ENCODE measurements at regions not wholly inside any gene's neighbourhood (a gene's known extent, or its start where the extent isn't known, plus 50 kb on each side); places are given as distances from the start of the nearest gene placed in this dataset.

- H3K27ac Mint-ChIP-seq, result 0 out of 2 replicates have a peak overlapping the region, but pooled peaks have one; percentile 12
- Histone ChIP-seq H3K4me1 (ENCODE audit: insufficient read depth) (no peaks in the 10 kb centered on the region), H3K36me3 (ENCODE audit: insufficient read depth) (no peaks in the 10 kb centered on the region), H3K27ac (ENCODE audit: low read depth) (no peak overlapping the region), H2AFZ (peak overlapping the region; percentile 16; the same call in 1 of the 2 replicates), H3K79me2 (replicated peaks; ENCODE audit: insufficient read depth) (no peaks in the 10 kb centered on the region), H3F3A (replicated peaks; ENCODE audit: low read depth) (no peaks in the 10 kb centered on the region), H3K9me2 (ENCODE audit: insufficient read depth) (peaks cover 5% of the 10 kb centered on the region; the same call in 1 of the 2 replicates), H3K27me3 (ENCODE audit: insufficient read depth) (no peaks in the 10 kb centered on the region), H3K4me2 (no peak overlapping the region), H4K20me1 (replicated peaks; ENCODE audit: insufficient read depth) (no peaks in the 10 kb centered on the region), H3K4me3 (no peak overlapping the region)
- no peaks in the 10 kb centered on the region for H3K9me3 Mint-ChIP-seq
- no peaks in the 10 kb centered on the region for H3K36me3 Mint-ChIP-seq (ENCODE audit: low read depth)
- no peak overlapping the region for H3K4me3 Mint-ChIP-seq
- TF ChIP-seq ZNF114 (CRISPR knock-in tag; IDR thresholded peaks at IDR 0.05) (no peak), REST (IDR thresholded peaks at IDR 0.05; ENCODE audit: unreplicated experiment) (no peak), ETS1 (IDR thresholded peaks at IDR 0.05) (no peak), EZH2phosphoT487 (IDR thresholded peaks at IDR 0.05; ENCODE audit: unreplicated experiment) (no peak), CREB1 (CRISPR knock-in tag; IDR thresholded peaks at IDR 0.05; ENCODE audit: low read depth) (no peak), POLR2AphosphoS5 (IDR thresholded peaks at IDR 0.05; ENCODE audit: low read depth) (no peak), ZNF331 (CRISPR knock-in tag; IDR thresholded peaks at IDR 0.05; ENCODE audit: low read depth) (no peak), JUNB (IDR thresholded peaks at IDR 0.05; ENCODE audit: unreplicated experiment) (no peak), NANOG (IDR thresholded peaks at IDR 0.05; ENCODE audit: borderline replicate concordance) (no peak), EZH2 (IDR thresholded peaks at IDR 0.05; ENCODE audit: low read depth, unreplicated experiment) (no peak), ZNF462 (CRISPR knock-in tag; IDR thresholded peaks at IDR 0.05) (no peak), CTCF (conservative IDR thresholded peaks at IDR 0.05; ENCODE audit: low read depth in 2 of 2) (no peak), STAT1 (IDR thresholded peaks at IDR 0.05; ENCODE audit: unreplicated experiment) (no peak)
- peaks cover 6% of the 10 kb centered on the region; the same call in 2 of the 3 replicates for H3K4me1 Mint-ChIP-seq
- ATAC-seq (no peak), DNase-seq (ENCODE audit: low spot score) (no peak)
- H3K27me3 Mint-ChIP-seq (ENCODE audit: insufficient read depth, low read depth, poor library complexity), result no peaks in the 10 kb centered on the region
These were observed 131.8 kb downstream of the LURAP1L start for GRCh38 chr9:12906646-12907045.

All from GM23338 (cell line).